Thyroid gland (tissue), 4 donors: ENCODE measurements at regions not wholly inside any gene's neighbourhood (a gene's known extent, or its start where the extent isn't known, plus 50 kb on each side); places are given as distances from the start of the nearest gene placed in this dataset.

ENCODE experiments used
- POLR2A ChIP-seq, 2 donors: fragments of 450-650 bp; IDR thresholded peaks; one replicate each; pipeline ENCODE4 v1.6.1; 2017; ENCODE audit warnings: antibody characterized with exemption in 2 of 2, mild to moderate bottlenecking in 2 of 2, moderate library complexity in 1 of 2
- TF ChIP-seq, protein P1 (sequence below), 6 experiments: fragments of 200-600 bp in 3 of 6; fragments of 450-650 bp in 3 of 6; sonication (generic) in 3 of 6; IDR thresholded peaks; one replicate each; pipeline ENCODE4 v1.5.1; 2016 to 2019; ENCODE audit warnings: antibody characterized with exemption in 6 of 6, mild to moderate bottlenecking in 2 of 6, inconsistent platforms in 1 of 6, moderate library complexity in 1 of 6

DNA sequence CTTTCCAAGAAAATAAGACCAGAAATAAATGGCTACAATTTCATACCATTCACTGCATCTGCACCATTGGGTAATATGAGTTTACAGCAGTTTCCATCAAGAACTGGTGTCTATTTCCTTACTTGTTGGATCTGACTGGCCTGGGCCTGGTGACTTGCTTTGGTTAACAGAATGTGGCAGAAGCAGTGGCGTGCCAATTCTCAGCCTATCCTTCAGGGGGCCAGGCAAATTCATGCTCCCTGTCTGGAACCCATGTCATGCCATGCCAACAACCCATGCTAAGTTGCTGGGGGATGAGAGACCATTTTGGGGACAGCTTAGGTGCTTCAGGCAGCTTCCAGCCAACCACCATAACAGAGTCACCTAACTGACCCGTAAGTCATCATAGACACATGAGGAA, 656.7 kb downstream of the SPOCK3 start:
- TF ChIP-seq, protein P1, sequence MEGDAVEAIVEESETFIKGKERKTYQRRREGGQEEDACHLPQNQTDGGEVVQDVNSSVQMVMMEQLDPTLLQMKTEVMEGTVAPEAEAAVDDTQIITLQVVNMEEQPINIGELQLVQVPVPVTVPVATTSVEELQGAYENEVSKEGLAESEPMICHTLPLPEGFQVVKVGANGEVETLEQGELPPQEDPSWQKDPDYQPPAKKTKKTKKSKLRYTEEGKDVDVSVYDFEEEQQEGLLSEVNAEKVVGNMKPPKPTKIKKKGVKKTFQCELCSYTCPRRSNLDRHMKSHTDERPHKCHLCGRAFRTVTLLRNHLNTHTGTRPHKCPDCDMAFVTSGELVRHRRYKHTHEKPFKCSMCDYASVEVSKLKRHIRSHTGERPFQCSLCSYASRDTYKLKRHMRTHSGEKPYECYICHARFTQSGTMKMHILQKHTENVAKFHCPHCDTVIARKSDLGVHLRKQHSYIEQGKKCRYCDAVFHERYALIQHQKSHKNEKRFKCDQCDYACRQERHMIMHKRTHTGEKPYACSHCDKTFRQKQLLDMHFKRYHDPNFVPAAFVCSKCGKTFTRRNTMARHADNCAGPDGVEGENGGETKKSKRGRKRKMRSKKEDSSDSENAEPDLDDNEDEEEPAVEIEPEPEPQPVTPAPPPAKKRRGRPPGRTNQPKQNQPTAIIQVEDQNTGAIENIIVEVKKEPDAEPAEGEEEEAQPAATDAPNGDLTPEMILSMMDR (IDR thresholded peaks at IDR 0.05), result no peak
- no peak for TF ChIP-seq POLR2A (IDR thresholded peaks at IDR 0.05)
